ENCODE measurements at regions not wholly inside any gene's neighbourhood (a gene's known extent, or its start where the extent isn't known, plus 50 kb on each side); places are given as distances from the start of the nearest gene placed in this dataset.

DNA sequence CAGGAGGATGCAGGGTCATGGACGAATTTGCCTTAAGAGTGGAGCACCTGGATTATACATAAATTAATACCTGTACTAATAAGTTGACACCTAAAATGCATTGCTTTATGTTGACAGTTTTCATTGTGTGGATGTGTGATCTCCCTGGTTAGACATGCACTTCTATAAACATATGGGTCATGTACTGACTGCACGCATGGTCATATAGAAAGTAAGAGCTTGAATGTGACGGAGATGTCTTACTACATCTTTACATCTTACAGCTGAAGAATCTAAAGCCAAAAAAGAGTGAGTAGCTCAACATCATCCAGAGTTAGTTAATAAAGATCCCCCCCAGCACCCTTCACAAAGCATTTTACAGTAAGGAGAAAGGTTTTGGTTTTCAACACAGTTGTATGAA lies 408.4 kb upstream of the JARID2 start:
- DNase-seq (ENCODE audit: low read depth in 2 of 2), result no peak

DNA sequence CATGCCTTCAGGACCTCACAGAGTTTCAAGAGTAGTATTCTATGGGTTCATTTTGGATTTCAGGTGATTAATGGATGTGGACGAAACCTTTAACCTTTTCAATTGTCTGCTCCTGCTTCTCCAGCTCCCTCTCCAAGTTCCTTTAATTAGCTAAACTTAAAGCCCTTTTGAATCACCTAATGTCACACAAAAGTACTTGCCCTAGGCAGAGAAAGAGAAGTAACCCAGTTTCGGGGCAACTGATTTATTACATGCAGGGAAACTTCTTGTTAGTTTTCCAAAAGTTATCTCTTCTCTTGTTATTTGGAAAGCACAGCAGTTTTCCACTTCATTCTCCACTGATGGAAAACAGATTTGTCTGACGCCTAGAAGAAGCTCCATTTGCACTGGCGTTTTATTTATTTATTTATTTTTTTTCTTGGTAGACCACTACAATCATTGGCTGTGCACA lies 407.7 kb upstream of the JARID2 start:
- DNase-seq (ENCODE audit: low read depth in 2 of 2), result no peak

DNA sequence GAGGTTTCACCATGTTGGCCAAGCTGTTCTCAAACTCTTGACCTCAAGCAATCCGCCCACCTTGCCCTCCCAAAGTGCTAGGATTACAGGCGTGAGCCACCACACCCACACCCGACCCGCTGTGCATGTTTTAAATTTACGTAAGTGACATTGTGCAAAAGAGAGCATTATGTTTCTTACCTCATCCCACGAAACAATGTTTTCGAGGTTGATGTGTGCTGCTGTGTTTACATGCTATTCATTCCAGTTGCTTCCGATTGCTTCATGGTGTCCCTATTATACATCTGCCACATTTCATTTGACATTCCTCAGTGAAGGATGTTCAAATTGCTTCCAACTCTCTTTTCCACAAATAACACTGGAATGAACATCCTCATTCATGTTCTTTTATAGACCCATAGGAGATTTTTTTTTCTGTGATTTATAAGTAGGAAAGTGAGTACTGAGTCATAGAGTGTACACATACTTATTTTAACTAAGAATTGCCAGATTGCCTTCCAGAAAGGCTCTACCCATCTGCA lies 403.9 kb upstream of the JARID2 start:
- DNase-seq (ENCODE audit: low read depth in 2 of 2), result peak in 1 of 2 donors; percentile 11

DNA sequence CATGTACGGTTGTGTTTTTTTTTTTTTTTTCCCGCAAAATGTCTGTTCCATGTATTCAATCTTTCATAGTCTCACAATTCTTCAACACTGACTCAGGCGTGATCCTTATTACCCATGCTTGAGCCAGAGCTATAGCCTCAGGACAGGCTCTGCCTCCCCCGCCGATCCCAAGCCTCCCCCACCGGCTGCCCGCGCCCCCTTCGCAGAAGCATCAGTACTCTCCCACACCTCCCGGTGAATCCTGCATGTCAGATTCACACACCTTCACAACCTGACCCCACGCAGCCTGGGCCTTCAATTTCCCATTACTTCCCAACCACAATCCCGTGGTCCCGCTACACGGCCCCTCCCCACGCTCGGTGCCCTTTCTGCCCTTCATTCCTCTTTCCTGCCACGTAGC lies 401.5 kb upstream of the JARID2 start:
- DNase-seq (ENCODE audit: low read depth in 2 of 2), result no peak

DNA sequence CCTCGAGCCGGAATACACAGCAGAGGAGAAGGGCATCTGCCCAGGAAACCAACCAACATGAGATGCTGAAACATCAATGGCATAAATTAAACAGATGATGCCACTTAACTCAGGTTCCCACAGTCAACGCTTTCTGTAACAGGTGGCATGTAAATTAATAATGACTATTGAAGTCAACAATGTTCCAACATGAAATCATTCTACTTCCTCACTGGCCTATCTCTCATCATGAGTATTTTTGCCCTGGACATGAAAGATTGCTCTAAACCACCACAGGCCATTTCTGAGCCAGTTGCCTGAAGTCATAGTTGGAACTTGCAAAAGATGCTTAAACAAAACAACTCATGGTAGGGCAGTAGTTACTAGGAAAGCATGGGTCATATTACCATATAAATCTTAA lies 397.9 kb upstream of the JARID2 start:
- no peak for DNase-seq (ENCODE audit: low read depth in 2 of 2)

DNA sequence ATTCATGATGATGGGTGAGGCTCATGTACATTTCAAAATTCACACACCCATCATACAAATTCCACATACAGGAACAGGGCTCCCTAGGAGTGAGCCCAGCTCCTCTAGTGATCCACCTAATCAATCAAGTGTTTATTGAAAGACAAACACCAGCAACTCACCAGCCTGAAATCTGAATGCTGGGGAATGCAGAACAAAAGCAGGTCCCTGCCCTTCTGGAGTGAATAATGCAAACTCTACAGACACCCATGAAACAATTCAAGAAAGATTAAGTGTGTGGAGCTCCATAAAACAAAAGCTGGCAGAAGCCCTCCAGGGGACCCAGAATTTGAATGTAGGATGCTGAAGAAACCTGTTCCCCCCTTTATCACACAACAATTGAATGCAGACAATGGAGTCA lies 396.7 kb upstream of the JARID2 start:
- DNase-seq (ENCODE audit: low read depth in 2 of 2), result no peak

DNA sequence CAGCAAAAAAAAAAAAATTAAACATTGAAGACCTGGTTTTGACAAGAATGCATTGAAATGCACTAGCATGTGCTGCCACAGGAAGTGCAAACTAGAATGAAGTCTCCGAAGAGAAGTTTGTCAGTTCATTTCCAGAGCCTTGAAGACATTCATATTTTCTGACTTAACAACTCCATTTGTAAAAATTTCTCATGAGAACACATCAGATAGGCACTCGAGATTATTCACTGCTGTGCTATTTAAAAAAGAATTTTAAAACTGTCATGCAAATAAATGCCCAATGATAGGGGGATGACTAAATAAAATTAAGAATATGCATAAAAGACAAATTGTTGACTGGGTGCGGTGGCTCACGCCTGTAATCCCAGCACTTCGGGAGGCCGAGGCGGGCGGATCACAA lies 394.6 kb upstream of the JARID2 start:
- DNase-seq (ENCODE audit: low read depth in 2 of 2), result no peak

DNA sequence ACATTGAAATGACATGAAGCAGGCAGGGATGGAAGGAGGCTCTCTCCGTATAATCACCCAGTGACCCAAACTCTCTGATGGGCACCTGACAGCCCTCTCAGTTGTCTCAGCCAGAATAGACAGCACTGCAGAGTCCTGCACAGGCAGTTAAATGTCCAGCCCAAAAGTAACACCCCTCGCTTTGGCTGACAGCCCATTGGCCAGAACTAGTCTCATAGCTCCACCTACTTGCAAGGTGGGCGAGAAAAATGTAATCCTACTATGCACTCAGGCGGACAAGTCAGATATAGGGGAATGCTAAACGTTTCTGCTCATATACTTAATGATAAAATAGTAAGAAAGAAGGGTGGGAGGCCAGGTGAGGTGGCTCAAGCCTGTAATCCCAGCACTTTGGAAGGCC lies 393.5 kb upstream of the JARID2 start:
- no peak for DNase-seq (ENCODE audit: low read depth in 2 of 2)

DNA sequence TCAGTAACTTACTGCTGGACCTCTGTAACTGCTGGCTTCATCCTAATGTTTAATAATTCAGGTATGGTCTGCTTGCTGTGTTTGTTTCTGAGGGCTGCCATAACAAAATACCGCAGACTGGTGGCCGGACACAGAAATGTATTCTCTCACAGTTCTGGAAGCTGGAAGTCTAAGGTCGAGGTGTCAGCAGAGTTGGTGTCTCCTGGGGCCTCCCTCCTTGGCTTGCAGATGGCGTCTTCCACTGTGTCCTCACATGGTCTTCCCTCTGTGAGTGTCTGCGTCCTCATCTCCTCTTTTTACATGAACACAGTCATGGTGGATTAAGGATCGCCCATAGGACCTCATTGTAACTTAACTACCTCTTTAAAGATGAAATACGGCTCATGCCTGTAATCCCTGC lies 389.7 kb upstream of the JARID2 start:
- no peak for DNase-seq (ENCODE audit: low read depth in 2 of 2)

DNA sequence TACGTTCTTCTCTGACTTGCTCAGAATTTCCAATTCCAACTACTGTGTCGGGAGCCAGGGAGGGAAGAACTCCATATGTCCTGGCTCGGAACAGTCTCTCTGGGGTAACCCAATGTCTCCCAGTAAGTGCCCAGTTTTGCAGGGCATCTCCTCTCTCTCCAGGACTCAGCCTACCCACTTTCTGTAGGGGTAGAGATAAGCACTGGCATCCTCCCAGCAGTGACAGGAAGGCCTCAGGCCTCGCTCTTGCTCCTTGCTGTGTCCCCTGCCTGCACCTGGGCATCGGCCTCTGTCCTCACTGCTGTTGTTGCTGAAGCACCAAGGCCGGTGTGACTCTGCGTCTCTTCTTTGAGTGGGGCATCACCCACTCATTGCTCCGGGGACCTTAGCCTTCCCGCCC lies 388.9 kb upstream of the JARID2 start:
- no peak for DNase-seq (ENCODE audit: low read depth in 2 of 2)

DNA sequence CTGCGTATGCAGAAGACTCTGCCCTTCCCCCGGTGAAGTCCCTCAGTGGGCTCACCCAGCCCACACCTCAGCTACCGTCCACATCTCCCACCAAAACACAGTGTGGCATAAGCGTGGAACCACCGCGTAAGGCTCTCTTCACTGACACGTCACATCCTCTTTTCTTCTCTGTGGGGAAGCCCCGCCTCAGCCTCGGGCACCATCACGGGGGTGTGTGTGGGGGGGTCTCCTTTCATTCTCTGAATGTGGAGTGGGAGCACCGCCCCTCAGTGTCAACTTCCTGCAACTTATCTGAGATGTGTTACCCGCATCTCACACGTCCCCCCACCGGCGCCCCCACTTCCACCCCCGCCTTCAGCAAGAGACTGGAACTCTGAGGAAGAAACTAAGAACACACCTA lies 388.4 kb upstream of the JARID2 start:
- DNase-seq (ENCODE audit: low read depth in 2 of 2), result peak; percentile 80

DNA sequence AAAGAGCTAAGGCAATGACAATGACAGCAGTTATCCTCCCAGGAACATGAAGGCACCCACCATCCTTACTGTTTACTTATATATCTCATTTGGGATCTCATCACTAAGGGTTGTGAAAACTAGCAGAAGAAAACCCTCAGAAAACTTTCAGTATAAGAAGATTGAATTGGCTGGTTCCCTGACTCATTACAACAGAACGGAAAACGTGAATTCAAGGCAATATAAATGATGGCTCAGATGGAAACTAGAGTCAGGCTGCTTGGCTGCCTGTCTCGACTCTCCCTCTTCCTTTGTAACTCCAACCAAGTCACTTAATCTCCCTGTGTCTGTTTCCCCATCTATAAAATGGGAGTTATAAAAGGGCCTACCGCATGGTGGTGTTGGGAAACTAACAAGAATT lies 387.1 kb upstream of the JARID2 start:
- no peak for DNase-seq (ENCODE audit: low read depth in 2 of 2)

DNA sequence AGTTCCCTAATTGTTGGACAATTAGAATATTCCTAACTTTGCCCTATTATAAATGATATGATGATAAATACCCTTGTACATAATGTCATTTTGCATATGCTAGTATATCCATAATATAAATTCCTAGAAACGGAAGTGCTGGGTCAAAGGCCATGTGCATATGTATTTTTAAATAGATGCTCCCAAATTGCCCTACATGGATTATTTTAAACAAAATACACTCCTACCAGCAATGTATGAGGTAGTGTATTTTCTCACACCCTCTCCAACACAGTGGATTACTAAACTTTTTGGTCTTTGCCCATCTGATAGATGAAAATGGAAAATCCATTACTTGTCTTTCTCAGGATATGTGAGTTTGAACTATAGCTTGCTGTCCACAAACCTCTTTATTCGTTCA lies 385.1 kb upstream of the JARID2 start:
- no peak for DNase-seq (ENCODE audit: low read depth in 2 of 2)

DNA sequence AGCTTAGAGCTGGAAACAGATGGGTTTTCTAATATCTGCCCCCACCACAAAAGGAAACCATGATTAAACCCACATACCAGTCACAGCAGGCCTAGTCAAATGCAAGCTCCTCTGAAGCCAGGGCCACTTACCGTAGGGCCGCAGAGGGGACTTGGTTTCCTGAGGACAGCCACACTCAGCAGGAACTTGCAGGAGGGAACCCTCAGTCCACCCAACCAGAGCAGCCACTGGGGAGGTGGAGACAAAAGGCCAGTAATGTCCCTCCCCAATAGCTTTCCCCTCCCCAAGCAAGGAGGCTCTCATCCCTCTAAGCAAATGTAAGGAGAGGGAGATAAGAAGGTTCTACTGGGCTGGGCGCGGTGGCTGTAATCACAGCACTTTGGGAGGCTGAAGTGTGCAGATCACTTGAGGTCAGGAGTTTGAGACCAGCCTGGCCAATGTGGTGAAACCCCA lies 384.4 kb upstream of the JARID2 start:
- DNase-seq (ENCODE audit: low read depth in 2 of 2), result no peak

DNA sequence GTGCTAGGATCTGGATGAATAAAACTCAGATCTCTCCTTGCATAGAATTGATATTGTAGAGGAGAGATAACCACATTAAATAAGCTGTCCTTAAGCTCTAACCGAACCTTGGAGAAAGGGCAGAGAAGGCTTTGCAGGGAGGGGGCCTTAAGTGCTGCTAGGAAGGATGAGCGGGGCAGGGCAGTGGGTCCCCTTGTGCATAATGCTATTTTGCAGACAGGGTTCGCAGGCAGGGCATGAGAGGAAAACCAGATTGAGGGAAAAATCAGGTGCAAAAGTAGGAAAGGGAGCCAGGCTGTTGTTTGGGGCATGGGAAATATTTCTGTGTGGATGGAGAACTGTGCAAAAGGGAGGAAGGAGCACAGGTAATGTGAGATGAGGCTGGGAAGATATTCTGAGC lies 383.0 kb upstream of the JARID2 start:
- DNase-seq (ENCODE audit: low read depth in 2 of 2), result no peak

DNA sequence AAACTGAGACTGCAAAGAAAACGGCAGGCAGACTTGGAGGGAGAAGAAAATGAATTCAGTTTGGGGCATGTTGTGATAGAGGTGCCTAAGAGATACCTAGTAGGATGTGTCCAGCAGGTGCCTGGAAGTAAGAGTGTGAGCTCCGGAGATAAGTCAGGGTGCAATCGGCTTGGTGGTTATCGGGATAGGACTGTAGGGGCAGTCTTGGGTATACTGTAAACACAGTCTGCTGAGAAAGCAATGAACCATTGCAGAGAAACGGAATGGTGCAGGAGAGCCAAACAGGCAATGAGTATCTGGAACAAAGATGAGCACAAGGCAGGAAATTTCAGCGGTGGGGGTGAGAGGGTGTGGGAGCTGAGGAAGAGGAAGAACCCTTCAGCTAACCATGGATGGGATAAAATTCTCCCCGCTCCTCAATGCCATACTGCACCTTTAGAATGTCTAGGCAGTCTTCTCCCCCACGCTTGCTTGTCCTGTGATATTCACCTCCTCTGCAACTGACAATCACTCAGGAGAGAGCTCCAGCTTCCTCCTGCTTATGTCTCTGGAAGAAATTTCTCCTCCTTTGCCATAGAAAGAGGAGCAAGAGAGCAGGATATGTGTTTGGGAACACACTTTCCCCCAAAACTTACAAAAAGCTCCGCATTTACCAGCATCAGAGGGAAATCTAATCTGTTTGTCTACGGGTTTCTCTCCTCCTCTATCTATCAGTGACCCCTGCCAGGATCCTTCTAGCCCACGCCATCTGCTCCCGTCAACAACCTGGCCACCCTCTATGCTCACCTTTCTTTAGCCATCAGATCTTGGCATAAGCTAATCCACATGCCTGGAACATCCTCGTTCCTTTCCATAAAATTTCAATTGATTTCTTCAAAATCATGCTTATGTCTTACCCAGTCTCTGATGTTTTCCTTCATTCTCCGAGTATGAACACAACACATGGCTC lies 381.7 kb upstream of the JARID2 start:
- no peak for DNase-seq (ENCODE audit: low read depth in 2 of 2)

DNA sequence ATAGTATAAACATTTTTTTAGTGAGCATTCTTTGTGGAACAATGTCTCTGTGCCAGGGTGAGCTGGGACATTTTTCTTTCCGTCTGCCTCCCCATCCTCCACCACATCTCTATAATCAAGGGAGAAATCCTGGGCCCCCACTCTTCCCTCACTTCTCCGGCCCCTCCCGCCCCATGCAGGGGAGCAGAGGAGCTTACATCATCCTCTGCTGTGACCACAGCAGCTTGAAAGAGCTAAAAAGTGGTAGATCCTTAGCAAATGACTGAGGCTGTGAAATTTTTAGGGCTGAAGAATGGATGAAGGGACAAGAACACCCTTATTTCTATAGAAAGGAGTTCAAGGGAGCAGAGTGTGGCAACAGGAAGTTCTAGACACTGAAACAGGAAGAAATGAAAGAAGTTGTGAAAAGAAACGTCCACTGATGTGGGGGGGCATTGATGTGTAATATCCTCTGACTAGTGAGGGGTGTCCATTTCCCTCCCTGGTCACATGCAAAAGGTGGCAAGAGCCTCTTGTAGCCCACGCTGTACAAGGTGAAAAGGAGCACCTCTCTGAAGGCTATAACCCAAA lies 380.3 kb upstream of the JARID2 start:
- no peak for DNase-seq (ENCODE audit: low read depth in 2 of 2)

DNA sequence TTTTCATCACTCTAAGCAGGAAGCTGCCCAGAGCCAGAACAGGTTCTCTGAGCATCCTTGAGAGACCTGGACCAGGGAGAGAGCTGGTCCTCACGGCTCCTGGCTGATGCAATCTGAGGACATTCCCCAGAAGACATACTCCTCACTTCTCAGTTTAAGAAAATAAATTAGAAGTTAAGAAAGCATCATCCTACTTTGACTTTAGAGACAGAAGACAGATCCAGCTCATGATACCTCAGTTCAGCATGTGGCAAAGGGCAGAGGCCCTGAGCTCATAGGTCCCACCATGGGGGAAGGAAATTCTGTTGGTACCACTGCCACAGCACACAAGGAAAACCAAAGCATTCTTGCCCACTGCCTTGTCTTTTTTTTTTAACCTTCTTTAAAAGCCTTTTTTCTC lies 378.1 kb upstream of the JARID2 start:
- no peak for DNase-seq (ENCODE audit: low read depth in 2 of 2)

DNA sequence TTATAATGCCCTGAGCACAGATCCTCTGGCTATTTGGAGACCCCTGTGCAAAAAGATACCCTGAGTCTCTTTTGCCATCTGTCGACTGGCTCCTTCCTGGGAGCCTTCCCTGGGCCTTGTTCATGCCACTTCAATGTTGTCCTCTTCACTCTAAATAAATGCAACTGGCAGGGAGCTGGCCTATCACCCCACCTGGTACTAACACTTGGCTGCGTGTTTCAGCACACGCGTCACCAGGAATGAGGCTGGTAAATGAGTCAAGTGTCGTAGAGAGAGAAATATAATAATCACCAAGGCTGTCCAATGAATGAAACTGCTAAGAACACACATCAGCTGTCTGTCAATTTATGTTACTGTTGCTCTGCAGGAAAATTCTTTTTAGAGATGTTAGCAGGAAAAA lies 374.6 kb upstream of the JARID2 start:
- no peak for DNase-seq (ENCODE audit: low read depth in 2 of 2)

DNA sequence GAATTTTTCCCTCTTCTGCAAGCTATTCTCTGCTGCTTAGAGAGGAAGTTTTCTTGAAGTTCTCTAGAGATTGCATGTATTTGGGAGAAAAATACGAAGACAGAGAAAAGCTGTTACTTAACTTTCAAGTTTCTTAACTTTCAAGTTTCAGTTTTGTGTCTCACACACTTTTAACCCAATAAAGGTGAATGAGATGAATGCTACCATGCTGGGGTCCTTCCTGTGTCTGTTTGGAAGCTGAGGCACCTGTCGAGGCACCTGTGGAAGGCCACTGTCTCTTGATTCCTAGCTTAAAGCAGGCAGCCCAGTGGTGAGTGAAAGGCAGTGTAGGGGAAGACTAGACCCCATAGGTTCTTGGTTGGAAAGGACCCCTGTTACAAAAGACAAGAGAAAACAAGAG lies 372.8 kb upstream of the JARID2 start:
- DNase-seq (ENCODE audit: low read depth in 2 of 2), result no peak

DNA sequence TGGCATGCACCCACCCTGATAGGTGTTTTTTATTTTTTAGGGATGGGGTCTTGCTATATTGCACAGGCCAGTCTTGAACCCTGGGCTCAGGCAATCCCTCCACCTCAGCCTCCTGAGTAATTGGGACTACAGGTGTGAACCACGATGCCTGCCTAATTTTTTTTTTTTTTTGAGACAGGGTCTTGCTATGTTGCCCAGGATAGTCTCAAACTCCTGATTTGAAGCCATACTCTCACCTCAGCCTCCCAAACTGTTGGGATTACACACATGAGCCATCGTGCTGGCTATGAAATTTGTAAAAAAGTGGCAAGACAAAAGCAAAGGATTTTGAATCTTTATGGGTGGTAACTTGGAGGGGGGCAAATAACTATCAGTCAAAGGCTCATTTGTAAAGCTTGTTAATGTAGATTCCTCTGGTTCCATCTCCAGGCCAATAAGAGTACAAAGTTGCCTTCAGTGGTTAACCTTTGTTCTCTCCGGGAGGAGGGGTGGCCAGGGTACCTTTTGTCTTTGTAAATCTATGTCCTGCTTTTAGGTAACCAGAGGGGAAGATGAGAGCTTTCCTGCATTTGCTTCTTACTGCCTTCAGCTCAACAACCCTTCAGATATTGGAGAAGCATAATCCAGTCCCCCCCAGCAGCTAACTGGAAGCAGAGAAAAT lies 372.0 kb upstream of the JARID2 start:
- no peak for DNase-seq (ENCODE audit: low read depth in 2 of 2)

DNA sequence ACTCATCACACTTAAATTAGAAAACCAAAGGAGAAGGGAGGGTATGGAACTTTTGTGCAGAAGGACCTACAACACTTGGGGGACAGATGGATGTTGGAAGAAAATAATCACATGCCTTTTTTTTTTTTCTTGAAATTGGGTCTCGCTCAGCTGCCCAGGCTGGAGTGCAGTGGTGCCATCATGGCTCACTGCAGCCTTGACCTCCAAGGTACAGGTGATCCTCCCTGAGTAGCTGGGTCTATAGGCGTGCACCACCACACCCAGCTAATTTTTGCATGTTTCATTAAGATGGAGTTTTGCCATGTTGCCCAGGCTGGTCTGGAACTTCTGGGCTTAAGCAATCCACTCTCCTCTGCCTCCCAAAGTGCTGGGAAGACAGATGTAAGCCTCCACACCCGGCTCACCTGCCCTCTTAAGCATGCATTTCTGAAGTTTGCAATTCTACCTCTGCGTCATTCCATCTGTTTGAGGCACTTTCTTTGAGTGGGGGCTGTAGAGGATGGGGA lies 370.8 kb upstream of the JARID2 start:
- DNase-seq (ENCODE audit: low read depth in 2 of 2), result no peak

All from stimulated activated CD8-positive, alpha-beta memory T cell treated with anti-CD3 and anti-CD28 coated beads, Interleukin-15, amount 100 ng/mL, for 48 hours (primary cell).